GM12892 (cell line): ENCODE measurements at regions not wholly inside any gene's neighbourhood (a gene's known extent, or its start where the extent isn't known, plus 50 kb on each side); places are given as distances from the start of the nearest gene placed in this dataset.

ENCODE experiments used
- POLR2A ChIP-seq: IDR thresholded peaks from 2 replicates; pipeline ENCODE4 v1.6.1; 2011; ENCODE audit warnings: low read depth, low read length, control low read depth
- POLR2AphosphoS5 ChIP-seq: IDR thresholded peaks from 2 replicates; pipeline ENCODE4 v1.6.1; 2011; ENCODE audit warnings: low read depth, low read length, control low read depth
- TAF1 ChIP-seq: IDR thresholded peaks from 2 replicates; pipeline ENCODE4 v1.6.1; 2011; ENCODE audit warnings: low read depth, mild to moderate bottlenecking, control low read depth, low read length, borderline replicate concordance

- no peak for TF ChIP-seq POLR2A
- no peak for TF ChIP-seq POLR2AphosphoS5
- TF ChIP-seq TAF1 = no peak
These were observed 588.9 kb downstream of the RNF144B start for GRCh38 chr6:18976091-18976490.
